Urinary bladder (tissue), 3 donors: ENCODE measurements at regions not wholly inside any gene's neighbourhood (a gene's known extent, or its start where the extent isn't known, plus 50 kb on each side); places are given as distances from the start of the nearest gene placed in this dataset.

Experiments
- DNase-seq: peaks from one replicate; pipeline ENCODE4 v3.0.0-alpha.2; 2015; ENCODE audit errors: extremely low spot score
- H3K27ac ChIP-seq: one replicate; pipeline ENCODE4 v1.5.1; 2013; ENCODE audit warnings: low read depth, mild to moderate bottlenecking, moderate library complexity
- H3K36me3 ChIP-seq: one replicate; pipeline ENCODE4 v1.6.1; 2013; ENCODE audit warnings: mild to moderate bottlenecking, moderate library complexity; ENCODE audit not compliant: insufficient read depth
- H3K4me1 ChIP-seq: one replicate; pipeline ENCODE4 v1.6.1; 2013; ENCODE audit warnings: mild to moderate bottlenecking, moderate library complexity; ENCODE audit not compliant: insufficient read depth
- H3K4me3 ChIP-seq: one replicate; pipeline ENCODE4 v1.5.1; 2013; ENCODE audit warnings: low read depth, low read length
- WGBS: extraction: QIAGEN DNeasy Blood & Tissue Kit; methylation state at CpG from one replicate; pipeline ENCODE4 v1.1.7; 2013; 5-methylcytosine and 5-hydroxymethylcytosine counted together
- donor health status: healthy with polysubstance abuse.
- donor health status: healthy.

GRCh38 chr9:105828171-105828570, 133.8 kb downstream of the TMEM38B start:
- H3K36me3 ChIP-seq: no peaks in the 10 kb centered on the region
- no peak overlapping the region for H3K4me3 ChIP-seq
- H3K27ac ChIP-seq: no peak overlapping the region
- WGBS: 89% methylated on average over 2 of the region's 2 CpGs
- no peak for DNase-seq
- H3K4me1 ChIP-seq: no peaks in the 10 kb centered on the region

GRCh38 chr9:105828596-105829213, 134.4 kb downstream of the TMEM38B start:
- H3K4me3 ChIP-seq: no peak overlapping the region
- no peak overlapping the region for H3K27ac ChIP-seq
- H3K4me1 ChIP-seq: no peaks in the 10 kb centered on the region
- 0% methylated on average over 1 of the region's 1 CpG for whole genome bisulfite sequencing
- H3K36me3 ChIP-seq: no peaks in the 10 kb centered on the region
- no peak for DNase-seq

GRCh38 chr9:105830461-105830860, 136.1 kb downstream of the TMEM38B start:
- WGBS: 74% methylated on average over 1 of the region's 1 CpG
- Histone ChIP-seq H3K4me3 (no peak overlapping the region), H3K27ac (no peak overlapping the region), H3K36me3 (no peaks in the 10 kb centered on the region), H3K4me1 (no peaks in the 10 kb centered on the region)
- DNase-seq: no peak

DNA sequence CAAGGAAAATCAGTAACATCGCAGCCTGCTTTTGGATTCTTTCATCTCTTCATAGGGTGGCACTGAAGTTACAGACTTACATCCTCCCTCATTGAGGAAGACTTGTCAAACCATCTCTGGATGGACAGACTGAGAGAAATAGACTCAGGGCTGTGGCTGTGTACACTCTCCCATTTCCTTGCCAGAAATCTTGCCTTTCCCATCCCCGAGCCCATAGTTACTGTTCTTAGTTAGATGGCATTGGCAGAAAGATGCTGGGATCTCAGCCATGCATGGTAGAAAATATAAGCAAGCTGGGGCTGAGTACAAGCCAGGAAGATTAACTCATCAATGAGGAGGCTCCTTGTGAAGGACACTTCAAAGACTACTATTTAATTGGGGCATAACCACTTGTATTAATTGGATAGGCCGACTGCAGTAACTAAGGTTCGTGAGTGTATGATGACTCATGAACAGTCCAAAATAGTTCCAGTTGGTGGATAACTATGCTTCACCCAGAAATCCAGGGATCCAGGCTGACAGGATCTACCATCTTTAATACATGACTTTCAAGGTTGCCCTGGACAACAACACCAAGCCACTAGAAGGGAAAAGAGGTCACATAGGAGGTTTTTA, 137.9 kb downstream of the TMEM38B start:
- no peaks in the 10 kb centered on the region for H3K36me3 ChIP-seq
- no peak overlapping the region for H3K4me3 ChIP-seq
- DNase-seq: no peak
- no peaks in the 10 kb centered on the region for H3K4me1 ChIP-seq
- 68% methylated on average over 4 of the region's 4 CpGs for whole genome bisulfite sequencing
- no peak overlapping the region for H3K27ac ChIP-seq

- H3K4me3 ChIP-seq: no peak overlapping the region
- no peak overlapping the region for H3K27ac ChIP-seq
- no peak for DNase-seq
- no peaks in the 10 kb centered on the region for H3K36me3 ChIP-seq
- WGBS: 94% methylated on average over 6 of the region's 6 CpGs
- H3K4me1 ChIP-seq: no peaks in the 10 kb centered on the region
These were observed 139.1 kb downstream of the TMEM38B start for GRCh38 chr9:105833271-105833975.

DNA sequence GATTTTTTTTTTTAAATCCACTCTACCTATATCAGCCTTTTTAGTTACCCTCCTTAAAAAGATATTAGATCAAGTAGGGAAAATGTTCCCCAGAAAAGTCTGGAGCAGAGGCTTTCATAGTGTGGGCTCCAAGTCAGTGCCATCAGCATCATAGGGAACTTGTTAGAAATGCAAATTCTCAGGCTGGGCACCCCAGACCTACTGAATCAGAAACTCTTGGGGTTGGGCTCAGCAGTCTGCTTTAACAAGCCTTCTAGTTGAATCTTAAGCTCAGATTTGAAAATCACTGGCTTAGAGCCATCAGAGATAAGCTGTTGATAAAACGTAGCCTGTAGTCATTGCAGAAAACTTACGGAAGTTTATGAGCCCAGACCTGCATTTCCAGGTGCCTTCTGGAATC, 140.1 kb downstream of the TMEM38B start:
- WGBS: 58% methylated on average over 2 of the region's 2 CpGs
- H3K4me3 ChIP-seq: no peak overlapping the region
- no peaks in the 10 kb centered on the region for H3K36me3 ChIP-seq
- no peak overlapping the region for H3K27ac ChIP-seq
- DNase-seq: no peak
- H3K4me1 ChIP-seq: no peaks in the 10 kb centered on the region

- no peak overlapping the region for H3K4me3 ChIP-seq
- WGBS: 36% methylated on average over 7 of the region's 7 CpGs
- H3K4me1 ChIP-seq: no peaks in the 10 kb centered on the region
- H3K36me3 ChIP-seq: no peaks in the 10 kb centered on the region
- no peak for DNase-seq
- no peak overlapping the region for H3K27ac ChIP-seq
These were observed 141.4 kb downstream of the TMEM38B start for GRCh38 chr9:105835721-105836120.

DNA sequence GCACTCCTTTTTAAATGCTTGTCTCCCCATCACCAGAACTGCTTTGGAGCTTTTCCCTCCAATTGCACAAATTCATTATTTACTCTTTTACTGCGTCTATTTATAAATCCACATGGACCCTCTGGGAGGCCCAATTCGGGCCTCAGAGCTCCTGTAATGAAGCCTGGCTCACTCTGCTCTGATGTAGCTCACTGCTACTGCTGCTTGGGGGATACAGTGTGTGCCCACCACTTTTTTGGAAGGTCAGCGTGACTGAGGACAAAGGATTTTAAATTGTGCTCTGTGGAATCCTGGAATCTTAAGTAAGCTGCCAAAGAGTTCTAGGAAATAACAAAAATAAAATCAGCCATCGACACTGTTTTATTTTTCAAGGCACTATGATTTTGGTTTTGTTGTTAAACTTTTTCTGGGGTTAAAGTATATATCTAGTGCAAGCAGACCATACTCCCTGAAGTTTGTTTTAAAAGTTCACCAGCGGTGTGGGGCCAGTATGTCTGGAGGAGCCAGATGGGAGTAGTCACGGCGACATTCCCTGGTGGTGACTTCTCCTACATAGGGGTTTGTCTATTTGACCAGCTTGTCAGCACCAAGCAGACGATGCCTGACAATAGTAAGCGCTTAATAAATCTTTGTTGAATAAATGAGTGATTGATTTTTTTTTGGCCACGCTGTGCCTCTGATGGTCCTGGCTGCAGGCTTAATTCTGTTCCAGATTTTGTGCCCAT, 142.8 kb downstream of the TMEM38B start:
- no peak overlapping the region for H3K4me3 ChIP-seq
- 62% methylated on average over 10 of the region's 10 CpGs for WGBS
- no peak overlapping the region for H3K27ac ChIP-seq
- H3K4me1 ChIP-seq: no peaks in the 10 kb centered on the region
- no peaks in the 10 kb centered on the region for H3K36me3 ChIP-seq
- DNase-seq: no peak

DNA sequence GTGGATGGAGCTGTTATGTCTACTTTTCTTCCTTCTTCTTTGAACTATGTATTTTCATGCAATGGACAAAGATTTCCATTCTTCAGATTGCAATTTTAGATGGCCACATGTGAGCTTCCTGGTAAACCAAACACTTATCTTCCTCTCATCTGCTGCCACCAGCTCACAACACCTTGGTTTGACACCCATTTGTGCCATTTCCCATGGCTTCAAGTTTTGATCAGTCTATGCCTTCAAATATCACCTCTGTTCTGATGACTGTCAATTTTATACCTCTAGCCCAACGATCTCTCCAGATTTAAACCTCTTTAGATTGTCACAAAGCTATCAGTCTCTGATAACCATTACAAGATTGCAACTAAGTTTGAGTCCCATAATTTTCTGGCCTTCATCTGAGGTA, 147.2 kb downstream of the TMEM38B start:
- H3K27ac ChIP-seq: no peak overlapping the region
- H3K4me3 ChIP-seq: no peak overlapping the region
- DNase-seq: no peak
- no peaks in the 10 kb centered on the region for H3K36me3 ChIP-seq
- no peaks in the 10 kb centered on the region for H3K4me1 ChIP-seq
- 86% methylated on average over 1 of the region's 1 CpG for WGBS

- WGBS: 44% methylated on average over 4 of the region's 4 CpGs
- DNase-seq: no peak
- Histone ChIP-seq H3K4me1 (no peaks in the 10 kb centered on the region), H3K4me3 (no peak overlapping the region), H3K36me3 (no peaks in the 10 kb centered on the region), H3K27ac (no peak overlapping the region)
These were observed 147.8 kb downstream of the TMEM38B start for GRCh38 chr9:105842023-105842644.

DNA sequence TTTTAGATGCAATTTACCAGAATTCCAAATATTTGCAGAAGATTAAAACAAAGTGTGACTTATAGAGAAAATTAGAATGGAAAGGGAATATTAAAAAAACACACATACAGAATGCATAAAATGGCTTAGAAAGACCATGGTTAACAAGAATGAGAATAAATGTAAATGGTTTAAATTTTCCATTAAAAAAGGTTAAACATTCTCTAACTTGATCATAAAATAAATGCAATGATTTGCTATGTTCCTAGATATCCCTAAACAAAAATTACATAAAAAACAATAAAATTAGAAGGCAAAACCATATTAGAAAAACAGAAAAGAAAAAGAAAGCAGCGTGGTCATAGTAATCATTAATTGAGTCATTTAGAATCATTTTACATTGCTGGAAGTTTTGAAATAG, 152.5 kb downstream of the TMEM38B start:
- Histone ChIP-seq H3K27ac (no peak overlapping the region), H3K4me1 (no peaks in the 10 kb centered on the region), H3K36me3 (no peaks in the 10 kb centered on the region), H3K4me3 (no peak overlapping the region)
- 97% methylated on average over 1 of the region's 1 CpG for WGBS
- DNase-seq: no peak

GRCh38 chr9:105850852-105851500, 156.6 kb downstream of the TMEM38B start:
- no peak for DNase-seq
- no peak overlapping the region for H3K27ac ChIP-seq
- no peaks in the 10 kb centered on the region for H3K36me3 ChIP-seq
- no peaks in the 10 kb centered on the region for H3K4me1 ChIP-seq
- H3K4me3 ChIP-seq: no peak overlapping the region
- WGBS: 90% methylated on average over 4 of the region's 4 CpGs
